ENCODE measurements at regions not wholly inside any gene's neighbourhood (a gene's known extent, or its start where the extent isn't known, plus 50 kb on each side); places are given as distances from the start of the nearest gene placed in this dataset.

- no peaks in the 10 kb centered on the region for H3K4me1 Mint-ChIP-seq (ENCODE audit: low read depth)
Measured at GRCh38 chr13:110773480-110773879, 60.0 kb downstream of the ING1 start.

GRCh38 chr13:110774051-110774450 is 60.6 kb downstream of the ING1 start:
- H3K4me3 Mint-ChIP-seq: no peak overlapping the region
- H3K4me1 Mint-ChIP-seq (ENCODE audit: low read depth): no peaks in the 10 kb centered on the region
- intact Hi-C loops (cut with micrococcal nuclease): no loop called here
- DNase-seq (ENCODE audit: low spot score): no peak
- no peaks in the 10 kb centered on the region for H3K36me3 Mint-ChIP-seq (ENCODE audit: low read depth)
- H3K9me3 Mint-ChIP-seq: no peaks in the 10 kb centered on the region
- H3K27ac Mint-ChIP-seq: no peak overlapping the region
- H3K27me3 Mint-ChIP-seq (ENCODE audit: insufficient read depth): peaks cover 19% of the 10 kb centered on the region

More at GRCh38 chr13:110773480-110773879, 60.0 kb downstream of the ING1 start:
- H3K27me3 Mint-ChIP-seq (ENCODE audit: insufficient read depth): peaks cover 21% of the 10 kb centered on the region
- H3K27ac Mint-ChIP-seq: no peak overlapping the region
- intact Hi-C loops (cut with micrococcal nuclease): no loop called here
- no peaks in the 10 kb centered on the region for H3K9me3 Mint-ChIP-seq
- H3K4me3 Mint-ChIP-seq: no peak overlapping the region
- no peak for DNase-seq (ENCODE audit: low spot score)
- H3K36me3 Mint-ChIP-seq (ENCODE audit: low read depth): no peaks in the 10 kb centered on the region

- intact Hi-C loops (cut with micrococcal nuclease): no loop called here
- no peak overlapping the region for H3K27ac Mint-ChIP-seq
- no peaks in the 10 kb centered on the region for H3K4me1 Mint-ChIP-seq (ENCODE audit: low read depth)
- no peak overlapping the region for H3K4me3 Mint-ChIP-seq
- peaks cover 17% of the 10 kb centered on the region for H3K27me3 Mint-ChIP-seq (ENCODE audit: insufficient read depth)
- H3K9me3 Mint-ChIP-seq: no peaks in the 10 kb centered on the region
- no peaks in the 10 kb centered on the region for H3K36me3 Mint-ChIP-seq (ENCODE audit: low read depth)
- DNase-seq (ENCODE audit: low spot score): no peak
Measured at GRCh38 chr13:110774490-110774889, 61.0 kb downstream of the ING1 start.

GRCh38 chr13:110775576-110775975 is 62.1 kb downstream of the ING1 start:
- H3K27ac Mint-ChIP-seq: no peak overlapping the region
- no peaks in the 10 kb centered on the region for H3K4me1 Mint-ChIP-seq (ENCODE audit: low read depth)
- H3K9me3 Mint-ChIP-seq: peaks cover 4% of the 10 kb centered on the region
- H3K4me3 Mint-ChIP-seq: no peak overlapping the region
- peaks cover 16% of the 10 kb centered on the region for H3K27me3 Mint-ChIP-seq (ENCODE audit: insufficient read depth)
- DNase-seq (ENCODE audit: low spot score): no peak
- no peaks in the 10 kb centered on the region for H3K36me3 Mint-ChIP-seq (ENCODE audit: low read depth)
- intact Hi-C loops (cut with micrococcal nuclease): no loop called here

- Mint-ChIP-seq H3K9me3 (peaks cover 16% of the 10 kb centered on the region), H3K27ac (no peak overlapping the region), H3K36me3 (ENCODE audit: low read depth) (no peaks in the 10 kb centered on the region), H3K4me1 (ENCODE audit: low read depth) (no peaks in the 10 kb centered on the region), H3K27me3 (ENCODE audit: insufficient read depth) (peaks cover 16% of the 10 kb centered on the region), H3K4me3 (no peak overlapping the region)
- intact Hi-C loops (cut with micrococcal nuclease): no loop called here
- no peak for DNase-seq (ENCODE audit: low spot score)
Measured at GRCh38 chr13:110777251-110777820, 63.8 kb downstream of the ING1 start.

GRCh38 chr13:110779022-110779421 is 65.5 kb downstream of the ING1 start:
- intact Hi-C loops (cut with micrococcal nuclease): no loop called here

GRCh38 chr13:110780422-110780821 is 66.9 kb downstream of the ING1 start:
- Mint-ChIP-seq H3K9me3 (peaks cover 27% of the 10 kb centered on the region), H3K36me3 (ENCODE audit: low read depth) (no peaks in the 10 kb centered on the region), H3K4me1 (ENCODE audit: low read depth) (no peaks in the 10 kb centered on the region), H3K27me3 (ENCODE audit: insufficient read depth) (peaks cover 21% of the 10 kb centered on the region), H3K4me3 (no peak overlapping the region), H3K27ac (no peak overlapping the region)
- no peak for DNase-seq (ENCODE audit: low spot score)
- intact Hi-C loops (cut with micrococcal nuclease): no loop called here

More at GRCh38 chr13:110779022-110779421, 65.5 kb downstream of the ING1 start:
- Mint-ChIP-seq H3K4me1 (ENCODE audit: low read depth) (no peaks in the 10 kb centered on the region), H3K4me3 (no peak overlapping the region), H3K9me3 (peaks cover 27% of the 10 kb centered on the region), H3K27ac (no peak overlapping the region), H3K27me3 (ENCODE audit: insufficient read depth) (peaks cover 19% of the 10 kb centered on the region), H3K36me3 (ENCODE audit: low read depth) (no peaks in the 10 kb centered on the region)
- DNase-seq (ENCODE audit: low spot score): no peak

- H3K36me3 Mint-ChIP-seq (ENCODE audit: low read depth): no peaks in the 10 kb centered on the region
- intact Hi-C loops (cut with micrococcal nuclease): no loop called here
- peaks cover 27% of the 10 kb centered on the region for H3K9me3 Mint-ChIP-seq
- H3K4me1 Mint-ChIP-seq (ENCODE audit: low read depth): no peaks in the 10 kb centered on the region
- no peak overlapping the region for H3K27ac Mint-ChIP-seq
- H3K4me3 Mint-ChIP-seq: no peak overlapping the region
- DNase-seq (ENCODE audit: low spot score): no peak
- H3K27me3 Mint-ChIP-seq (ENCODE audit: insufficient read depth): peaks cover 22% of the 10 kb centered on the region
Measured at GRCh38 chr13:110782185-110782584, 68.7 kb downstream of the ING1 start.

- Mint-ChIP-seq H3K36me3 (ENCODE audit: low read depth) (no peaks in the 10 kb centered on the region), H3K4me1 (ENCODE audit: low read depth) (no peaks in the 10 kb centered on the region), H3K4me3 (no peak overlapping the region), H3K27ac (no peak overlapping the region), H3K9me3 (peaks cover 27% of the 10 kb centered on the region), H3K27me3 (ENCODE audit: insufficient read depth) (peaks cover 25% of the 10 kb centered on the region)
- intact Hi-C loops (cut with micrococcal nuclease): no loop called here
- DNase-seq (ENCODE audit: low spot score): no peak
Measured at GRCh38 chr13:110784704-110785103, 71.2 kb downstream of the ING1 start.

- Mint-ChIP-seq H3K27ac (no peak overlapping the region), H3K9me3 (peaks cover 14% of the 10 kb centered on the region), H3K4me1 (ENCODE audit: low read depth) (no peaks in the 10 kb centered on the region), H3K27me3 (ENCODE audit: insufficient read depth) (peaks cover 23% of the 10 kb centered on the region), H3K36me3 (ENCODE audit: low read depth) (no peaks in the 10 kb centered on the region), H3K4me3 (no peak overlapping the region)
- intact Hi-C loops (cut with micrococcal nuclease): no loop called here
- no peak for DNase-seq (ENCODE audit: low spot score)
Measured at GRCh38 chr13:110788778-110789177, 75.3 kb downstream of the ING1 start.

GRCh38 chr13:110789871-110790270 is 76.4 kb downstream of the ING1 start:
- Mint-ChIP-seq H3K4me3 (no peak overlapping the region), H3K9me3 (peaks cover 14% of the 10 kb centered on the region), H3K27me3 (ENCODE audit: insufficient read depth) (peaks cover 18% of the 10 kb centered on the region), H3K27ac (no peak overlapping the region), H3K36me3 (ENCODE audit: low read depth) (no peaks in the 10 kb centered on the region), H3K4me1 (ENCODE audit: low read depth) (no peaks in the 10 kb centered on the region)
- no peak for DNase-seq (ENCODE audit: low spot score)
- intact Hi-C loops (cut with micrococcal nuclease): no loop called here

- Mint-ChIP-seq H3K27ac (no peak overlapping the region), H3K9me3 (peaks cover 14% of the 10 kb centered on the region), H3K36me3 (ENCODE audit: low read depth) (no peaks in the 10 kb centered on the region), H3K27me3 (ENCODE audit: insufficient read depth) (peaks cover 18% of the 10 kb centered on the region), H3K4me3 (no peak overlapping the region), H3K4me1 (ENCODE audit: low read depth) (no peaks in the 10 kb centered on the region)
- intact Hi-C loops (cut with micrococcal nuclease): no loop called here
- DNase-seq (ENCODE audit: low spot score): no peak
Measured at GRCh38 chr13:110790371-110790770, 76.9 kb downstream of the ING1 start.

- Mint-ChIP-seq H3K27me3 (ENCODE audit: insufficient read depth) (peaks cover 16% of the 10 kb centered on the region), H3K27ac (no peak overlapping the region), H3K4me1 (ENCODE audit: low read depth) (no peaks in the 10 kb centered on the region), H3K4me3 (no peak overlapping the region), H3K36me3 (ENCODE audit: low read depth) (no peaks in the 10 kb centered on the region), H3K9me3 (peaks cover 14% of the 10 kb centered on the region)
- no peak for DNase-seq (ENCODE audit: low spot score)
- intact Hi-C loops (cut with micrococcal nuclease): no loop called here
Measured at GRCh38 chr13:110794209-110794608, 80.7 kb downstream of the ING1 start.
